HEK293 (cell line): ENCODE measurements at regions not wholly inside any gene's neighbourhood (a gene's known extent, or its start where the extent isn't known, plus 50 kb on each side); places are given as distances from the start of the nearest gene placed in this dataset.

Experiments used
- CTCF ChIA-PET: fragments of 350-600 bp; formaldehyde crosslinking; extraction: SDS; loops from one replicate; lab custom pipeline; 2021; ENCODE audit warnings: antibody characterized with exemption; lab: Yijun Ruan, JAX
- POLR2A ChIA-PET: fragments of 300-600 bp; formaldehyde crosslinking; extraction: SDS; loops from one replicate; lab custom pipeline; 2020; ENCODE audit warnings: antibody characterized with exemption, inconsistent platforms; lab: Yijun Ruan, JAX
- H3K27ac ChIP-seq: fragments of 200-500 bp; sonication (Bioruptor generic); 2 replicates; pipeline ENCODE4 v1.5.1; 2014; ENCODE audit warnings: low read depth, low read length, control low read depth, inconsistent platforms; ENCODE audit errors: extremely low read depth
- H3K36me3 ChIP-seq, 2 experiments: fragments of 200-500 bp in 1 of 2; sonication (Bioruptor generic) in 1 of 2; 1 replicate in 1 of 2; 2 replicates in 1 of 2; pipeline ENCODE4 v1.5.1; 2014 to 2017; ENCODE audit warnings: inconsistent platforms in 2 of 2, low read length in 2 of 2; ENCODE audit not compliant: control insufficient read depth in 2 of 2, insufficient read depth in 1 of 2
- H3K4me1 ChIP-seq: fragments of 200-500 bp; sonication (Bioruptor generic); 2 replicates; pipeline ENCODE4 v1.5.1; 2014; ENCODE audit warnings: mild to moderate bottlenecking, low read length, inconsistent platforms; ENCODE audit not compliant: control insufficient read depth, insufficient read depth
- H3K4me3 ChIP-seq: 2 replicates; pipeline ENCODE4 v1.5.1; 2011; ENCODE audit warnings: low read depth, mild to moderate bottlenecking, control low read depth, low read length, moderate library complexity
- H3K9me3 ChIP-seq: fragments of 200-500 bp; sonication (Bioruptor generic); 2 replicates; pipeline ENCODE4 v1.5.1; 2014; ENCODE audit warnings: low read depth, low read length, inconsistent platforms; ENCODE audit not compliant: control insufficient read depth, insufficient read depth
- SETDB1 ChIP-seq: IDR thresholded peaks from one replicate; pipeline ENCODE4 v1.6.1; 2017; ENCODE audit warnings: mild to moderate bottlenecking, low read length, moderate library complexity, mixed read lengths; ENCODE audit not compliant: insufficient read length
- SP2 ChIP-seq: fragments of 450-650 bp; formaldehyde crosslinking; IDR thresholded peaks from 2 replicates; pipeline ENCODE4 v1.5.1; 2016; ENCODE audit warnings: missing biosample characterization, missing genetic modification characterization
- SP3 ChIP-seq: fragments of 450-650 bp; formaldehyde crosslinking; IDR thresholded peaks from 2 replicates; pipeline ENCODE4 v1.5.1; 2016; ENCODE audit warnings: missing biosample characterization, missing genetic modification characterization
- ZNF140 ChIP-seq: fragments of 450-650 bp; formaldehyde crosslinking; IDR thresholded peaks from 2 replicates; pipeline ENCODE4 v1.5.1; 2016; ENCODE audit warnings: missing biosample characterization, missing genetic modification characterization
- ZNF146 ChIP-seq: fragments of 450-650 bp; formaldehyde crosslinking; IDR thresholded peaks from 2 replicates; pipeline ENCODE4 v1.5.1; 2016; ENCODE audit warnings: missing biosample characterization, missing genetic modification characterization
- ZNF175 ChIP-seq: fragments of 450-650 bp; formaldehyde crosslinking; IDR thresholded peaks from 2 replicates; pipeline ENCODE4 v1.5.1; 2016; ENCODE audit warnings: missing biosample characterization, missing genetic modification characterization
- ZNF18 ChIP-seq: fragments of 450-650 bp; formaldehyde crosslinking; IDR thresholded peaks from 2 replicates; pipeline ENCODE4 v1.5.1; 2016; ENCODE audit warnings: missing biosample characterization, missing genetic modification characterization
- ZNF19 ChIP-seq: fragments of 450-650 bp; formaldehyde crosslinking; IDR thresholded peaks from 2 replicates; pipeline ENCODE4; 2016; ENCODE audit warnings: missing biosample characterization, missing genetic modification characterization, low read depth
- ZNF214 ChIP-seq: fragments of 450-650 bp; formaldehyde crosslinking; IDR thresholded peaks from 2 replicates; pipeline ENCODE4 v1.5.1; 2017; ENCODE audit warnings: missing biosample characterization, mild to moderate bottlenecking, missing genetic modification characterization, borderline replicate concordance
- ZNF266 ChIP-seq: fragments of 450-650 bp; formaldehyde crosslinking; IDR thresholded peaks from 2 replicates; pipeline ENCODE4 v1.5.1; 2016; ENCODE audit warnings: missing biosample characterization, missing genetic modification characterization, low read depth
- ZNF350 ChIP-seq: fragments of 450-650 bp; formaldehyde crosslinking; IDR thresholded peaks from 2 replicates; pipeline ENCODE4 v1.5.0; 2017; ENCODE audit warnings: missing biosample characterization, mild to moderate bottlenecking, missing genetic modification characterization
- ZNF416 ChIP-seq: fragments of 450-650 bp; formaldehyde crosslinking; IDR thresholded peaks from 2 replicates; pipeline ENCODE4 v1.5.1; 2016; ENCODE audit warnings: missing biosample characterization, missing genetic modification characterization
- ZNF449 ChIP-seq: fragments of 450-650 bp; formaldehyde crosslinking; IDR thresholded peaks from 2 replicates; pipeline ENCODE4 v1.5.1; 2017; ENCODE audit warnings: missing biosample characterization, mild to moderate bottlenecking, missing genetic modification characterization, moderate library complexity
- ZNF473 ChIP-seq: fragments of 450-650 bp; formaldehyde crosslinking; IDR thresholded peaks from 2 replicates; pipeline ENCODE4 v1.5.1; 2017; ENCODE audit warnings: missing biosample characterization, missing genetic modification characterization
- ZNF664 ChIP-seq: fragments of 450-650 bp; formaldehyde crosslinking; IDR thresholded peaks from 2 replicates; pipeline ENCODE4 v1.5.1; 2016; ENCODE audit warnings: missing biosample characterization, missing genetic modification characterization
- ZNF701 ChIP-seq: fragments of 450-650 bp; formaldehyde crosslinking; IDR thresholded peaks from 2 replicates; pipeline ENCODE4 v1.5.1; 2016; ENCODE audit warnings: missing biosample characterization, missing genetic modification characterization
- ZNF776 ChIP-seq: fragments of 450-650 bp; formaldehyde crosslinking; IDR thresholded peaks from 2 replicates; pipeline ENCODE4 v1.5.0; 2017; ENCODE audit warnings: missing biosample characterization, missing genetic modification characterization, borderline replicate concordance
- TF ChIP-seq, protein P1 (sequence below): fragments of 450-650 bp; formaldehyde crosslinking; IDR thresholded peaks from 2 replicates; pipeline ENCODE4 v1.5.1; 2016; ENCODE audit warnings: missing biosample characterization, missing genetic modification characterization
- TF ChIP-seq, protein P2 (sequence below): fragments of 450-650 bp; formaldehyde crosslinking; IDR thresholded peaks from 2 replicates; pipeline ENCODE4 v1.5.1; 2016; ENCODE audit warnings: missing biosample characterization, missing genetic modification characterization
- TF ChIP-seq, protein P3 (sequence below): fragments of 450-650 bp; formaldehyde crosslinking; IDR thresholded peaks from 2 replicates; pipeline ENCODE4 v1.5.1; 2016; ENCODE audit warnings: missing biosample characterization, missing genetic modification characterization

GRCh38 chr3:525415-525814 is 328.9 kb downstream of the CHL1 start:
- CTCF ChIA-PET: no interaction called here
- no peaks in the 10 kb centered on the region for H3K4me1 ChIP-seq
- TF ChIP-seq ZNF18 (tag by site-specific recombination): no peak
- TF ChIP-seq ZNF473 (tag by site-specific recombination): no peak
- no peak for TF ChIP-seq ZNF449
- TF ChIP-seq ZNF664 (tag by site-specific recombination): no peak
- no peak for TF ChIP-seq ZNF350 (tag by site-specific recombination)
- TF ChIP-seq, protein P1, sequence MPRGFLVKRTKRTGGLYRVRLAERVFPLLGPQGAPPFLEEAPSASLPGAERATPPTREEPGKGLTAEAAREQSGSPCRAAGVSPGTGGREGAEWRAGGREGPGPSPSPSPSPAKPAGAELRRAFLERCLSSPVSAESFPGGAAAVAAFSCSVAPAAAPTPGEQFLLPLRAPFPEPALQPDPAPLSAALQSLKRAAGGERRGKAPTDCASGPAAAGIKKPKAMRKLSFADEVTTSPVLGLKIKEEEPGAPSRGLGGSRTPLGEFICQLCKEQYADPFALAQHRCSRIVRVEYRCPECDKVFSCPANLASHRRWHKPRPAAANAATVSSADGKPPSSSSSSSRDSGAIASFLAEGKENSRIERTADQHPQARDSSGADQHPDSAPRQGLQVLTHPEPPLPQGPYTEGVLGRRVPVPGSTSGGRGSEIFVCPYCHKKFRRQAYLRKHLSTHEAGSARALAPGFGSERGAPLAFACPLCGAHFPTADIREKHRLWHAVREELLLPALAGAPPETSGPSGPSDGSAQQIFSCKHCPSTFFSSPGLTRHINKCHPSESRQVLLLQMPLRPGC (tag by site-specific recombination): no peak
- TF ChIP-seq ZNF701: no peak
- TF ChIP-seq, protein P2, sequence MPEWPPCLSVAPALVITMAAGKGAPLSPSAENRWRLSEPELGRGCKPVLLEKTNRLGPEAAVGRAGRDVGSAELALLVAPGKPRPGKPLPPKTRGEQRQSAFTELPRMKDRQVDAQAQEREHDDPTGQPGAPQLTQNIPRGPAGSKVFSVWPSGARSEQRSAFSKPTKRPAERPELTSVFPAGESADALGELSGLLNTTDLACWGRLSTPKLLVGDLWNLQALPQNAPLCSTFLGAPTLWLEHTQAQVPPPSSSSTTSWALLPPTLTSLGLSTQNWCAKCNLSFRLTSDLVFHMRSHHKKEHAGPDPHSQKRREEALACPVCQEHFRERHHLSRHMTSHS (tag by site-specific recombination): no peak
- TF ChIP-seq ZNF140 (tag by site-specific recombination): no peak
- TF ChIP-seq ZNF266 (tag by site-specific recombination): no peak
- TF ChIP-seq ZNF175 (tag by site-specific recombination): no peak
- TF ChIP-seq ZNF214 (tag by site-specific recombination): no peak
- no peak for TF ChIP-seq ZNF416 (tag by site-specific recombination)
- TF ChIP-seq, protein P3, sequence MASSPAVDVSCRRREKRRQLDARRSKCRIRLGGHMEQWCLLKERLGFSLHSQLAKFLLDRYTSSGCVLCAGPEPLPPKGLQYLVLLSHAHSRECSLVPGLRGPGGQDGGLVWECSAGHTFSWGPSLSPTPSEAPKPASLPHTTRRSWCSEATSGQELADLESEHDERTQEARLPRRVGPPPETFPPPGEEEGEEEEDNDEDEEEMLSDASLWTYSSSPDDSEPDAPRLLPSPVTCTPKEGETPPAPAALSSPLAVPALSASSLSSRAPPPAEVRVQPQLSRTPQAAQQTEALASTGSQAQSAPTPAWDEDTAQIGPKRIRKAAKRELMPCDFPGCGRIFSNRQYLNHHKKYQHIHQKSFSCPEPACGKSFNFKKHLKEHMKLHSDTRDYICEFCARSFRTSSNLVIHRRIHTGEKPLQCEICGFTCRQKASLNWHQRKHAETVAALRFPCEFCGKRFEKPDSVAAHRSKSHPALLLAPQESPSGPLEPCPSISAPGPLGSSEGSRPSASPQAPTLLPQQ (tag by site-specific recombination): no peak
- TF ChIP-seq SP3: no peak
- no peak for TF ChIP-seq ZNF19 (tag by site-specific recombination)
- no peak for TF ChIP-seq ZNF776 (tag by site-specific recombination)
- TF ChIP-seq, all 188 proteins: peak for 0
- POLR2A ChIA-PET: no interaction called here
- H3K9me3 ChIP-seq: no peaks in the 10 kb centered on the region
- no peak overlapping the region for H3K4me3 ChIP-seq
- H3K36me3 ChIP-seq: no peaks in the 10 kb centered on the region
- H3K27ac ChIP-seq: no peak overlapping the region

DNA sequence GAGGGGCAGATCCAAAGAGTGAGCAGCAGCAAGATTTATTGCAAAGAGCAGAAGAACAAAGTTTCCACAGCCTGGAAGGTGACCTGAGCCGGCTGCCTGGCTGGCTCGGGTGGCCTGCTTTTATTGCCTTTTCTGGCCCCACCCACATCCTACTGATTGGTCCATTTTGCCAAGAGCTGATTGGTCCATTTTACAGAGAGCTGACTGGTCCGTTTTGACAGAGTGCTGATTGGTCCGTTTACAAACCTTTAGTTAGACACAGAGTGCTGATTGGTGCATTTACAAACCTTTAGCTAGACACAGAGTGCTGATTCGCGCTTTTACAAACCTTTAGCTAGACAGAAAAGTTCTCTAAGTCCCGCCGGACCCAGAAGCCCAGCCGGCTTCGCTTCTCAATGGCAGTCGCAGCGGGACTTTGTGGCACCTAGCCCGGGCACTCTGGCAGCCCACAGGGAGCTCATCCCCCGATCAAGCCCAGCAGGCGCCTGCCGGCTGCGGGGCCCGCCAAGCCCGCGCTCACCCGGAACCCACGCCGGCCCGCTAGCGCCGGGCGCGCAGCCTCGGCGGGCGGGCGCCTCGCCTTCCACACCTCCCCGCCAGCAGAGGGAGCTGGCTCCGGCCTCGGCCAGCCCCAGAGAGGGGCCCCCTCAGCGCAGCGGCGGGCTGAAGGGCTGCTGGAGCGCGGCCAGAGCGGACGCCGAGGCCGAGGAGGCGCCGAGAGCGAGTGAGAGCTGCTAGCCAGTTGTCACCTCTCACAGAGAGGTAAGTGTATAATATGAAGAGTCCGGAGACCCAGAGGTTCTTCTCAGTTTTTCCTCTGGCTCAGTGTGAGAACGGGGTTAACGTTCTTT is 339.2 kb downstream of the CHL1 start:
- no peaks in the 10 kb centered on the region for H3K9me3 ChIP-seq
- H3K27ac ChIP-seq: no peak overlapping the region
- TF ChIP-seq SETDB1: peak; percentile 60
- no peak for TF ChIP-seq ZNF146 (tag by site-specific recombination)
- peak; percentile 22; the same call in 1 of the 2 replicates for TF ChIP-seq SP2 (tag by site-specific recombination)
- no peaks in the 10 kb centered on the region for H3K36me3 ChIP-seq
- POLR2A ChIA-PET: no interaction called here
- H3K4me3 ChIP-seq: peak overlapping the region; percentile 42
- H3K4me1 ChIP-seq: no peaks in the 10 kb centered on the region
- CTCF ChIA-PET: interaction anchor here (0.5 kb wide), 1 partner anchor 185 kb away, joined by 3 read pairs; no protein-coding TSS in a partner anchor
